ENCODE measurements at regions not wholly inside any gene's neighbourhood (a gene's known extent, or its start where the extent isn't known, plus 50 kb on each side); places are given as distances from the start of the nearest gene placed in this dataset.

GRCh38 chr2:191569025-191569424 lies 108.9 kb upstream of the NABP1 start:
- TF ChIP-seq, protein P1, sequence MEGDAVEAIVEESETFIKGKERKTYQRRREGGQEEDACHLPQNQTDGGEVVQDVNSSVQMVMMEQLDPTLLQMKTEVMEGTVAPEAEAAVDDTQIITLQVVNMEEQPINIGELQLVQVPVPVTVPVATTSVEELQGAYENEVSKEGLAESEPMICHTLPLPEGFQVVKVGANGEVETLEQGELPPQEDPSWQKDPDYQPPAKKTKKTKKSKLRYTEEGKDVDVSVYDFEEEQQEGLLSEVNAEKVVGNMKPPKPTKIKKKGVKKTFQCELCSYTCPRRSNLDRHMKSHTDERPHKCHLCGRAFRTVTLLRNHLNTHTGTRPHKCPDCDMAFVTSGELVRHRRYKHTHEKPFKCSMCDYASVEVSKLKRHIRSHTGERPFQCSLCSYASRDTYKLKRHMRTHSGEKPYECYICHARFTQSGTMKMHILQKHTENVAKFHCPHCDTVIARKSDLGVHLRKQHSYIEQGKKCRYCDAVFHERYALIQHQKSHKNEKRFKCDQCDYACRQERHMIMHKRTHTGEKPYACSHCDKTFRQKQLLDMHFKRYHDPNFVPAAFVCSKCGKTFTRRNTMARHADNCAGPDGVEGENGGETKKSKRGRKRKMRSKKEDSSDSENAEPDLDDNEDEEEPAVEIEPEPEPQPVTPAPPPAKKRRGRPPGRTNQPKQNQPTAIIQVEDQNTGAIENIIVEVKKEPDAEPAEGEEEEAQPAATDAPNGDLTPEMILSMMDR (IDR thresholded peaks at IDR 0.05; ENCODE audit: low read depth, low read length) = no peak
- H3K4me3 ChIP-seq (ENCODE audit: low read depth, low read length) = no peak overlapping the region

DNA sequence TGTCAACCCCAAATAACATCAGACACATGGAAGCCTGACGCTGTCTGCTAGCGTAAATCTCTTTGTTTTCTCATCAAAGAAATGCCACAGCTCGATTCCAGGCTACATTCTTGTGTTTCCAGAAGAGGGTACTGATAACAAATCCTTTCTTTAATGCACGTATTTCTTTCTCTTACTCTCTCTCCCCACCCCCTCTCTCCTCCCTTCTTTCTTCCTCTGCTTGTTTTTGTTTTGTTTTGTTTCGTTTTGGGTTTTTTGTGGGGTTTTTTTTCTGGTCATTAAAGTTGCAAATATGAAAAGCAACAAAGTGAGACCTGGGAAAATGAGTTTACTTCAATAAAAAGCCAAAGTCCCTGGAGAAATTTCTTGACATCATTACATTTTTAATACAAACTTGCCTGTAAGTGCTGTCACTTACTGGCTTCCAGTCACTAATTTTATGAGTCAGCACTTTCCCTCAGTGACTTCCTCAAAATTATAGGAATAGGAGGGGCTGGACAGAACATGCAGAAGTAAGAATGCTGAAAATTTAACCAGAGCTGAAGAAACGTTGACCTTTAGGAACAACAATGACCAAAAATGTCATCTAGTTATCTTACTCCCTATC lies 106.7 kb upstream of the NABP1 start:
- TF ChIP-seq, protein P1 (IDR thresholded peaks at IDR 0.05; ENCODE audit: low read depth, low read length) = 0 out of 2 replicates have a peak, but pooled peaks have one; percentile 3
- peak overlapping the region; percentile 38; the same call in 1 of the 2 replicates for H3K4me3 ChIP-seq (ENCODE audit: low read depth, low read length)

GRCh38 chr2:191572319-191572718 lies 105.6 kb upstream of the NABP1 start:
- TF ChIP-seq, protein P1 (IDR thresholded peaks at IDR 0.05; ENCODE audit: low read depth, low read length) = no peak
- no peak overlapping the region for H3K4me3 ChIP-seq (ENCODE audit: low read depth, low read length)

- TF ChIP-seq, protein P1 (IDR thresholded peaks at IDR 0.05; ENCODE audit: low read depth, low read length) = no peak
- no peak overlapping the region for H3K4me3 ChIP-seq (ENCODE audit: low read depth, low read length)
Measured at GRCh38 chr2:191573216-191573615, 104.7 kb upstream of the NABP1 start.

DNA sequence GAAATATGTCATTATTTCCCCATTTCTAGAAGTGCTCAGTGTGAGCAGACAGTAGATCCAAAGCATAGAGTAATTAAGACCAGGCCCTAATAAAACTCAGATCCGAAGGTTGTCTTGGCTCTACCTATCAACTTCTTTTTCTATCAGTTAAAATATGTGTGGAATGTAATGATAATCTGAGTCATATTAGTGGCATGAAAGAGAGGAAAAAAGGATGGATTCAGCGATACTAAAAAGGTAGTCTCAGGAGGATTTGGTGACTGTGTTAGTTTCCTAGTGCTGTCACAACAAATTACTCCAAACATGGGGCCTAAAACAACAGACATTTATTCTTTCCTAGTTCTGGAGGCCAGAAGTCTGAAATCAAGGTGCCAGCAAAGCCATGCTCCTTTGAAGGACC lies 103.7 kb upstream of the NABP1 start:
- H3K4me3 ChIP-seq (ENCODE audit: low read depth, low read length) = no peak overlapping the region
- TF ChIP-seq, protein P1 (IDR thresholded peaks at IDR 0.05; ENCODE audit: low read depth, low read length) = no peak

GRCh38 chr2:191577605-191578004 lies 100.3 kb upstream of the NABP1 start:
- TF ChIP-seq, protein P1 (IDR thresholded peaks at IDR 0.05; ENCODE audit: low read depth, low read length) = no peak
- no peak overlapping the region for H3K4me3 ChIP-seq (ENCODE audit: low read depth, low read length)

DNA sequence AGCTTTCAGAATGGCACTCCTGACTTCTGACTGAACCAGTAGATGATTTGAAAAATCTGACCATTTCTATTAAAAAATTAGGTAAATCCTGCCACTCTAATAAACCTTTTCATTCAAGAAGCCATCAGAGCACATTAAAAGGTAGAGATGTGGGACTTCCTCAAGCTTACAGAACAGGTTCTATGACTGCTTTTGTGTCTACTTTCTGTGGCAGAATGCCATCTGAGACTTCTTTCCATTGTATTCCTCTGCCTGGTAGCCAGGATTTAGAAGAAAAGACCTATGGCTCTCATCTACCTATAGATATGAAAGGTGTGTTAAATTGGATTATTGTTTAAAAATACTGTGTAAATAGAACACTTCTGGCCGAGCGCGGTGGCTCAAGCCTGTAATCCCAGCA lies 99.9 kb upstream of the NABP1 start:
- no peak overlapping the region for H3K4me3 ChIP-seq (ENCODE audit: low read depth, low read length)
- TF ChIP-seq, protein P1 (IDR thresholded peaks at IDR 0.05; ENCODE audit: low read depth, low read length) = no peak
